ENCODE measurements at regions not wholly inside any gene's neighbourhood (a gene's known extent, or its start where the extent isn't known, plus 50 kb on each side); places are given as distances from the start of the nearest gene placed in this dataset.

DNA sequence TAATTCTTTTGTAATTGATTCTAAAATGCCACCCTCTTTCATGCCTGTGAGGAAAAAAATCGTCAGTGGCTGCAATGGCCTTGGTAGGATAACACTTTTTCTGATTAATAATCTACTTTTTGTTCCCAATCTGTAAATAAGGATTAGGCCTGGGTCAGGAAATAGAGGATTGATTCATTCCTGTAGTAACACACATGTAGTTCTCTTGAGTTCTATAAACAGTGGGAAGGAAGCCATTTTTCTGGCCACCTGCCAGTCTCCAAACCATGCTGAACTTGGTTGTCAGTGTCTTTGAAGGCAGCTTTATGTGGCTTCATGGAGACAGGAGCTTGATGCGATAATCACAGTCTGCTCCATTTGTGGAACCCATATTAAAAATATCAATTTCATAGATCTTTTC, 169.3 kb upstream of the NFE2L3 start:
- TF ChIP-seq, protein P1, sequence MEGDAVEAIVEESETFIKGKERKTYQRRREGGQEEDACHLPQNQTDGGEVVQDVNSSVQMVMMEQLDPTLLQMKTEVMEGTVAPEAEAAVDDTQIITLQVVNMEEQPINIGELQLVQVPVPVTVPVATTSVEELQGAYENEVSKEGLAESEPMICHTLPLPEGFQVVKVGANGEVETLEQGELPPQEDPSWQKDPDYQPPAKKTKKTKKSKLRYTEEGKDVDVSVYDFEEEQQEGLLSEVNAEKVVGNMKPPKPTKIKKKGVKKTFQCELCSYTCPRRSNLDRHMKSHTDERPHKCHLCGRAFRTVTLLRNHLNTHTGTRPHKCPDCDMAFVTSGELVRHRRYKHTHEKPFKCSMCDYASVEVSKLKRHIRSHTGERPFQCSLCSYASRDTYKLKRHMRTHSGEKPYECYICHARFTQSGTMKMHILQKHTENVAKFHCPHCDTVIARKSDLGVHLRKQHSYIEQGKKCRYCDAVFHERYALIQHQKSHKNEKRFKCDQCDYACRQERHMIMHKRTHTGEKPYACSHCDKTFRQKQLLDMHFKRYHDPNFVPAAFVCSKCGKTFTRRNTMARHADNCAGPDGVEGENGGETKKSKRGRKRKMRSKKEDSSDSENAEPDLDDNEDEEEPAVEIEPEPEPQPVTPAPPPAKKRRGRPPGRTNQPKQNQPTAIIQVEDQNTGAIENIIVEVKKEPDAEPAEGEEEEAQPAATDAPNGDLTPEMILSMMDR (IDR thresholded peaks at IDR 0.05), result no peak
- no peak for TF ChIP-seq EP300 (IDR thresholded peaks at IDR 0.05)
- TF ChIP-seq POLR2A (IDR thresholded peaks at IDR 0.05), result no peak
